C4-2B (cell line): ENCODE measurements at regions not wholly inside any gene's neighbourhood (a gene's known extent, or its start where the extent isn't known, plus 50 kb on each side); places are given as distances from the start of the nearest gene placed in this dataset.

ENCODE experiments used
- H3K27ac ChIP-seq: fragments of 450-650 bp; 2 replicates; pipeline ENCODE4 v1.5.1; 2017
- CTCF ChIP-seq: fragments of 450-650 bp; conservative IDR thresholded peaks from 2 replicates; pipeline ENCODE4 v1.5.1; 2017; ENCODE audit warnings: mild to moderate bottlenecking
- ZFX ChIP-seq: fragments of 450-650 bp; IDR thresholded peaks from 2 replicates; pipeline ENCODE4 v1.6.1; 2017

GRCh38 chr1:200342511-200343311 lies 67.1 kb downstream of the ZNF281 start:
- no peak for TF ChIP-seq ZFX
- TF ChIP-seq CTCF = no peak
- H3K27ac ChIP-seq = no peak overlapping the region

- TF ChIP-seq ZFX (no peak), CTCF (no peak)
- H3K27ac ChIP-seq = no peak overlapping the region
Measured at GRCh38 chr1:200338451-200338850, 71.4 kb downstream of the ZNF281 start.

GRCh38 chr1:200337831-200338230 lies 72.0 kb downstream of the ZNF281 start:
- TF ChIP-seq ZFX (no peak), CTCF (no peak)
- H3K27ac ChIP-seq = no peak overlapping the region

GRCh38 chr1:200337410-200337809 lies 72.4 kb downstream of the ZNF281 start:
- TF ChIP-seq ZFX = no peak
- TF ChIP-seq CTCF = no peak
- no peak overlapping the region for H3K27ac ChIP-seq

GRCh38 chr1:200336901-200337391 lies 72.9 kb downstream of the ZNF281 start:
- H3K27ac ChIP-seq = no peak overlapping the region
- TF ChIP-seq CTCF = no peak
- TF ChIP-seq ZFX = no peak

GRCh38 chr1:200336101-200336845 lies 73.6 kb downstream of the ZNF281 start:
- H3K27ac ChIP-seq = no peak overlapping the region
- TF ChIP-seq ZFX (no peak), CTCF (no peak)

- H3K27ac ChIP-seq = no peak overlapping the region
- TF ChIP-seq CTCF (no peak), ZFX (no peak)
Measured at GRCh38 chr1:200334661-200335256, 75.1 kb downstream of the ZNF281 start.
